ENCODE measurements at regions not wholly inside any gene's neighbourhood (a gene's known extent, or its start where the extent isn't known, plus 50 kb on each side); places are given as distances from the start of the nearest gene placed in this dataset.

- H3K9me3 ChIP-seq = no peaks in the 10 kb centered on the region
- no peaks in the 10 kb centered on the region for H3K27me3 ChIP-seq
- WGBS = 79% methylated on average over 4 of the region's 4 CpGs
- intact Hi-C loops (cut with DNase I) = no loop called here
- no peak overlapping the region for H3K27ac ChIP-seq (replicated peaks in 1 of 4)
- no peaks in the 10 kb centered on the region for H3K36me3 ChIP-seq
- TF ChIP-seq CTCF (IDR thresholded peaks at IDR 0.05) (no peak), POLR2AphosphoS5 (IDR thresholded peaks at IDR 0.05) (no peak), POLR2A (IDR thresholded peaks at IDR 0.05; ENCODE audit: low read depth) (no peak), EP300 (IDR thresholded peaks at IDR 0.05) (no peak)
- no peaks in the 10 kb centered on the region for H3K4me1 ChIP-seq
- no peak for DNase-seq (ENCODE audit: extremely low spot score)
- no peak overlapping the region for H3K4me3 ChIP-seq
Observed at GRCh38 chr12:102746963-102747362, 170.1 kb downstream of the PAH start.

- intact Hi-C loops (cut with DNase I) = no loop called here
- no peaks in the 10 kb centered on the region for H3K4me1 ChIP-seq
- no peaks in the 10 kb centered on the region for H3K27me3 ChIP-seq
- no peak overlapping the region for H3K4me3 ChIP-seq
- no peak for TF ChIP-seq CTCF (IDR thresholded peaks at IDR 0.05)
- no peak for TF ChIP-seq POLR2AphosphoS5 (IDR thresholded peaks at IDR 0.05)
- no peak for TF ChIP-seq POLR2A (IDR thresholded peaks at IDR 0.05; ENCODE audit: low read depth)
- no peak for TF ChIP-seq EP300 (IDR thresholded peaks at IDR 0.05)
- WGBS = 56% methylated on average over 8 of the region's 8 CpGs
- DNase-seq (ENCODE audit: extremely low spot score) = no peak
- no peaks in the 10 kb centered on the region for H3K36me3 ChIP-seq
- no peak overlapping the region for H3K27ac ChIP-seq (replicated peaks in 1 of 4)
- no peaks in the 10 kb centered on the region for H3K9me3 ChIP-seq
Observed at GRCh38 chr12:102745971-102746600, 171.0 kb downstream of the PAH start.

DNA sequence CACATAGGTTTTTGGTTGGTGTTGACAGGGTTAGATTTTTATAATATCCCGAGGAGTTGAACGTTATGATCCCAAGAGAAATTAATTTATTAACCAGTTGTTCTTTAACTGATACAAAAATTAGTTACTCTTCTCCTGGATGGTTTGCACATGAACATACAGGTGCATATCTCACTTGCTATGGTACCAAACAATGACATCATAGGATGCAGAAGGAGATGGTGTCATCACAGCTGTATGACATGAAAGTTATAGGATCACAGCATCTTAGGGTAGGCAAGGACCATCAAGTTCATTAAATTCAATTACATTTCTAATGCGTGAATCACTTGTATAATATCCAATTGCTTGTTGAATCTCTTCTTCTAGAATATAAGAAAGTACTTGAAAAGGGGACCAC lies 175.8 kb downstream of the PAH start:
- WGBS = 79% methylated on average over 3 of the region's 3 CpGs
- intact Hi-C loops (cut with DNase I) = no loop called here
- no peaks in the 10 kb centered on the region for H3K4me1 ChIP-seq
- no peak overlapping the region for H3K27ac ChIP-seq (replicated peaks in 1 of 4)
- no peak overlapping the region for H3K4me3 ChIP-seq
- DNase-seq (ENCODE audit: extremely low spot score) = no peak
- no peaks in the 10 kb centered on the region for H3K36me3 ChIP-seq
- H3K27me3 ChIP-seq = no peaks in the 10 kb centered on the region
- TF ChIP-seq POLR2A (IDR thresholded peaks at IDR 0.05; ENCODE audit: low read depth) = no peak
- no peak for TF ChIP-seq POLR2AphosphoS5 (IDR thresholded peaks at IDR 0.05)
- TF ChIP-seq EP300 (IDR thresholded peaks at IDR 0.05) = no peak
- no peak for TF ChIP-seq CTCF (IDR thresholded peaks at IDR 0.05)
- H3K9me3 ChIP-seq = no peaks in the 10 kb centered on the region

- no peaks in the 10 kb centered on the region for H3K36me3 ChIP-seq
- no peaks in the 10 kb centered on the region for H3K4me1 ChIP-seq
- no peaks in the 10 kb centered on the region for H3K27me3 ChIP-seq
- no peak overlapping the region for H3K27ac ChIP-seq (replicated peaks in 1 of 4)
- no peak overlapping the region for H3K4me3 ChIP-seq
- no peak for TF ChIP-seq POLR2A (IDR thresholded peaks at IDR 0.05; ENCODE audit: low read depth)
- no peak for TF ChIP-seq POLR2AphosphoS5 (IDR thresholded peaks at IDR 0.05)
- TF ChIP-seq EP300 (IDR thresholded peaks at IDR 0.05) = no peak
- no peak for TF ChIP-seq CTCF (IDR thresholded peaks at IDR 0.05)
- H3K9me3 ChIP-seq = no peaks in the 10 kb centered on the region
- intact Hi-C loops (cut with DNase I) = no loop called here
- DNase-seq (ENCODE audit: extremely low spot score) = no peak
- WGBS = 34% methylated on average over 3 of the region's 3 CpGs
Observed at GRCh38 chr12:102740141-102740955, 176.7 kb downstream of the PAH start.
